H1 (cell line): ENCODE measurements at regions not wholly inside any gene's neighbourhood (a gene's known extent, or its start where the extent isn't known, plus 50 kb on each side); places are given as distances from the start of the nearest gene placed in this dataset.

Experiments used
- CTCF ChIA-PET: fragments of 300-600 bp; sonication (Branson Sonifier 250); formaldehyde crosslinking; loops from one replicate; lab custom pipeline; 2021; ENCODE audit not compliant: partially characterized antibody; lab: Charles Lee
- POLR2A ChIA-PET: fragments of 300-600 bp; sonication (Branson Sonifier 250); formaldehyde crosslinking; loops from one replicate; lab custom pipeline; 2021; ENCODE audit warnings: inconsistent platforms; ENCODE audit not compliant: partially characterized antibody; lab: Charles Lee
- DNase-seq, 2 experiments: peaks; one replicate each; pipeline versions ENCODE4 v3.0.0 to v3.0.0-alpha.2; 2010 to 2022; ENCODE audit warnings: low spot score in 2 of 2, low read depth in 1 of 2, mixed read lengths in 1 of 2
- FAIRE-seq: peaks from 2 replicates; lab custom pipeline; 2011; peaks lifted over from hg19 to GRCh38; lab: Jason Lieb, UNC
- H2AFZ ChIP-seq: 2 replicates; pipeline ENCODE4 v1.8.1; 2012; ENCODE audit warnings: low read length, inconsistent platforms
- H2AK5ac ChIP-seq: 2 replicates; pipeline ENCODE4 v1.6.1; 2013; ENCODE audit warnings: low read depth, low read length
- H2BK120ac ChIP-seq: replicated peaks from 2 replicates; pipeline ENCODE3; 2013; ENCODE audit warnings: low read depth, low read length, inconsistent platforms
- H2BK12ac ChIP-seq: 2 replicates; pipeline ENCODE4 v1.6.1; 2013; ENCODE audit warnings: low read depth, low read length
- H2BK15ac ChIP-seq: 2 replicates; pipeline ENCODE4 v1.6.1; 2013; ENCODE audit warnings: low read length
- H2BK20ac ChIP-seq: 2 replicates; pipeline ENCODE4 v1.6.1; 2013; ENCODE audit warnings: low read length
- H2BK5ac ChIP-seq: 2 replicates; pipeline ENCODE4 v1.6.1; 2013; ENCODE audit warnings: low read depth, low read length
- H3K14ac ChIP-seq: 2 replicates; pipeline ENCODE4 v1.6.1; 2013; ENCODE audit warnings: inconsistent platforms; ENCODE audit not compliant: insufficient read length
- H3K18ac ChIP-seq: 2 replicates; pipeline ENCODE4 v1.6.1; 2013; ENCODE audit warnings: low read length; ENCODE audit errors: extremely low read depth
- H3K23ac ChIP-seq: 2 replicates; pipeline ENCODE4 v1.6.1; 2013; ENCODE audit warnings: inconsistent platforms; ENCODE audit not compliant: insufficient read length
- H3K23me2 ChIP-seq: 2 replicates; pipeline ENCODE4 v1.6.1; 2013; ENCODE audit warnings: low read depth, low read length
- H3K27ac ChIP-seq: 2 replicates; pipeline ENCODE4 v1.6.1; 2011; ENCODE audit warnings: low read depth, low read length, inconsistent platforms
- H3K27me3 ChIP-seq, 4 experiments: replicated peaks in 1 of 4; 1 replicate in 1 of 4; 2 replicates in 3 of 4; pipeline versions ENCODE4 v1.6.1 to v1.8.1; 2011 to 2013; ENCODE audit warnings: low read length in 3 of 4, mild to moderate bottlenecking in 3 of 4, inconsistent platforms in 2 of 4, mixed read lengths in 2 of 4, moderate library complexity in 1 of 4; ENCODE audit not compliant: control insufficient read depth in 3 of 4, insufficient read depth in 3 of 4; ENCODE audit errors: extremely low read depth in 1 of 4
- H3K36me3 ChIP-seq, 4 experiments: 2 replicates each; pipeline versions ENCODE4 v1.6.1 to v1.8.1; 2011 to 2013; ENCODE audit warnings: mild to moderate bottlenecking in 4 of 4, low read length in 3 of 4, moderate library complexity in 2 of 4, control low read depth in 1 of 4, inconsistent platforms in 1 of 4; ENCODE audit not compliant: insufficient read depth in 4 of 4, control insufficient read depth in 2 of 4
- H3K4ac ChIP-seq: replicated peaks from 2 replicates; pipeline ENCODE3; 2013; ENCODE audit warnings: low read length, low read depth, mixed read lengths, inconsistent platforms; ENCODE audit not compliant: insufficient read length
- H3K4me1 ChIP-seq, 4 experiments: replicated peaks in 1 of 4; 1 replicate in 1 of 4; 2 replicates in 3 of 4; pipeline versions ENCODE4 v1.6.1 to v1.8.1; 2011 to 2013; ENCODE audit warnings: low read length in 3 of 4, inconsistent platforms in 2 of 4, mixed read lengths in 1 of 4; ENCODE audit not compliant: insufficient read depth in 4 of 4, control insufficient read depth in 3 of 4
- H3K4me2 ChIP-seq, 2 experiments: 2 replicates each; pipeline versions ENCODE4 v1.6.1 to v1.8.1; 2011 to 2013; ENCODE audit warnings: low read depth in 2 of 2, low read length in 2 of 2, control low read depth in 1 of 2, inconsistent platforms in 1 of 2, mild to moderate bottlenecking in 1 of 2; ENCODE audit not compliant: insufficient read depth in 1 of 2
- H3K4me3 ChIP-seq, 4 experiments: fragments of 200-600, 300-600 bp in 1 of 4; sonication (generic), shearing (Covaris generic), sonication (Bioruptor Twin) in 1 of 4; 2 replicates each; pipeline versions ENCODE4 v1.5.1 to v1.8.1; 2011 to 2016; ENCODE audit warnings: low read length in 4 of 4, low read depth in 3 of 4, control low read depth in 2 of 4, inconsistent platforms in 2 of 4, mild to moderate bottlenecking in 2 of 4, mixed read lengths in 1 of 4, moderate library complexity in 1 of 4; ENCODE audit not compliant: insufficient read depth in 2 of 4; ENCODE audit errors: extremely low read depth in 1 of 4
- H3K56ac ChIP-seq: replicated peaks from 2 replicates; pipeline ENCODE3; 2013; ENCODE audit warnings: low read depth, mild to moderate bottlenecking, mixed read lengths, low read length, inconsistent platforms; ENCODE audit not compliant: insufficient read length
- H3K79me1 ChIP-seq: 2 replicates; pipeline ENCODE4 v1.6.1; 2013; ENCODE audit warnings: low read depth, low read length, control low read depth
- H3K79me2 ChIP-seq, 2 experiments: 2 replicates each; pipeline versions ENCODE4 v1.6.1 to v1.8.1; 2012 to 2013; ENCODE audit warnings: low read length in 2 of 2, mild to moderate bottlenecking in 2 of 2, inconsistent platforms in 1 of 2; ENCODE audit not compliant: insufficient read depth in 2 of 2, control insufficient read depth in 1 of 2
- H3K9ac ChIP-seq, 4 experiments: replicated peaks in 1 of 4; 1 replicate in 1 of 4; 2 replicates in 3 of 4; pipeline versions ENCODE4 v1.6.1 to v1.8.1; 2011 to 2013; ENCODE audit warnings: low read depth in 3 of 4, low read length in 3 of 4, control low read depth in 2 of 4, mild to moderate bottlenecking in 2 of 4, moderate library complexity in 2 of 4, inconsistent platforms in 1 of 4; ENCODE audit errors: extremely low read depth in 1 of 4
- H3K9me3 ChIP-seq, 2 experiments: 2 replicates each; pipeline versions ENCODE4 v1.6.1 to v1.8.1; 2012 to 2013; ENCODE audit warnings: mild to moderate bottlenecking in 2 of 2, moderate library complexity in 2 of 2, control low read depth in 1 of 2, inconsistent platforms in 1 of 2, low read depth in 1 of 2, low read length in 1 of 2, mixed read lengths in 1 of 2; ENCODE audit not compliant: insufficient read depth in 2 of 2
- H4K20me1 ChIP-seq, 2 experiments: replicated peaks in 1 of 2; 2 replicates each; pipeline versions ENCODE3 to v1.8.1; 2011 to 2013; ENCODE audit warnings: inconsistent platforms in 2 of 2, low read length in 2 of 2, mild to moderate bottlenecking in 1 of 2; ENCODE audit not compliant: insufficient read depth in 2 of 2, control insufficient read depth in 1 of 2
- H4K5ac ChIP-seq: 2 replicates; pipeline ENCODE4 v1.6.1; 2013; ENCODE audit warnings: low read length, low read depth, mixed read lengths, inconsistent platforms; ENCODE audit not compliant: insufficient read length
- H4K8ac ChIP-seq: 2 replicates; pipeline ENCODE4 v1.8.0; 2013; ENCODE audit warnings: mild to moderate bottlenecking, moderate library complexity, low read length, inconsistent platforms; ENCODE audit not compliant: insufficient read depth; ENCODE audit errors: extremely low read depth
- H4K91ac ChIP-seq: replicated peaks from 2 replicates; pipeline ENCODE3; 2013; ENCODE audit warnings: low read length, mixed read lengths, inconsistent platforms; ENCODE audit not compliant: insufficient read length
- ATF2 ChIP-seq: IDR thresholded peaks from 2 replicates; pipeline ENCODE4 v1.6.1; 2012; ENCODE audit warnings: low read length, inconsistent platforms
- RAD21 ChIP-seq, 2 experiments: IDR thresholded peaks in 1 of 2; conservative IDR thresholded peaks in 1 of 2; 2 replicates each; pipeline ENCODE4 v1.6.1; 2011; ENCODE audit warnings: low read depth in 2 of 2, low read length in 2 of 2, improper control_type of control experiment in 1 of 2, inconsistent platforms in 1 of 2, mild to moderate bottlenecking in 1 of 2, moderate library complexity in 1 of 2
- WGBS, 2 experiments: shearing (Covaris generic) in 1 of 2; methylation state at CpG; one replicate each; pipeline versions ENCODE4 v1.1.6 to v1.1.7; 2013 to 2015; ENCODE audit warnings: low lambda C conversion rate in 2 of 2, mixed read lengths in 2 of 2, inconsistent platforms in 1 of 2, low coverage in 1 of 2, missing lambda C conversion rate in 1 of 2; ENCODE audit not compliant: insufficient replicate concordance in 2 of 2, insufficient coverage in 1 of 2, insufficient read length in 1 of 2; ENCODE audit errors: extremely low coverage in 1 of 2, missing lambda C conversion rate in 1 of 2; 5-methylcytosine and 5-hydroxymethylcytosine counted together
- TF ChIP-seq, protein P1 (sequence below), 3 experiments: IDR thresholded peaks; 1 replicate in 2 of 3; 2 replicates in 1 of 3; pipeline versions ENCODE4 v1.5.1 to v1.6.1; 2011; ENCODE audit warnings: low read length in 3 of 3, mild to moderate bottlenecking in 3 of 3, inconsistent platforms in 2 of 3, low read depth in 1 of 3, moderate library complexity in 1 of 3; ENCODE audit not compliant: insufficient read depth in 1 of 3; ENCODE audit errors: control extremely low read depth in 1 of 3

- Histone ChIP-seq H3K56ac (no peak overlapping the region), H3K4me3 (no peak overlapping the region), H3K4me2 (no peak overlapping the region), H2AK5ac (no peak overlapping the region), H2AFZ (no peak overlapping the region), H2BK20ac (no peak overlapping the region), H3K4ac (no peak overlapping the region), H4K20me1 (no peaks in the 10 kb centered on the region), H3K36me3 (no peaks in the 10 kb centered on the region), H3K23me2 (no peaks in the 10 kb centered on the region), H2BK5ac (no peak overlapping the region), H2BK12ac (no peak overlapping the region), H3K79me1 (no peaks in the 10 kb centered on the region), H2BK15ac (no peak overlapping the region), H3K23ac (no peak overlapping the region), H4K8ac (no peak overlapping the region), H3K27me3 (no peaks in the 10 kb centered on the region), H3K14ac (no peak overlapping the region), H3K4me1 (no peaks in the 10 kb centered on the region), H3K9me3 (no peaks in the 10 kb centered on the region), H2BK120ac (no peak overlapping the region), H4K91ac (no peak overlapping the region), H4K5ac (no peak overlapping the region), H3K79me2 (no peaks in the 10 kb centered on the region), H3K9ac (no peak overlapping the region), H3K18ac (no peak overlapping the region), H3K27ac (no peak overlapping the region)
- peak; percentile 92 to 93 for TF ChIP-seq RAD21 (IDR thresholded peaks at IDR 0.05 in 1 of 2, conservative IDR thresholded peaks at IDR 0.05 in 1 of 2; ENCODE audit: low read depth in 2 of 2, low read length in 2 of 2)
- TF ChIP-seq, protein P1, sequence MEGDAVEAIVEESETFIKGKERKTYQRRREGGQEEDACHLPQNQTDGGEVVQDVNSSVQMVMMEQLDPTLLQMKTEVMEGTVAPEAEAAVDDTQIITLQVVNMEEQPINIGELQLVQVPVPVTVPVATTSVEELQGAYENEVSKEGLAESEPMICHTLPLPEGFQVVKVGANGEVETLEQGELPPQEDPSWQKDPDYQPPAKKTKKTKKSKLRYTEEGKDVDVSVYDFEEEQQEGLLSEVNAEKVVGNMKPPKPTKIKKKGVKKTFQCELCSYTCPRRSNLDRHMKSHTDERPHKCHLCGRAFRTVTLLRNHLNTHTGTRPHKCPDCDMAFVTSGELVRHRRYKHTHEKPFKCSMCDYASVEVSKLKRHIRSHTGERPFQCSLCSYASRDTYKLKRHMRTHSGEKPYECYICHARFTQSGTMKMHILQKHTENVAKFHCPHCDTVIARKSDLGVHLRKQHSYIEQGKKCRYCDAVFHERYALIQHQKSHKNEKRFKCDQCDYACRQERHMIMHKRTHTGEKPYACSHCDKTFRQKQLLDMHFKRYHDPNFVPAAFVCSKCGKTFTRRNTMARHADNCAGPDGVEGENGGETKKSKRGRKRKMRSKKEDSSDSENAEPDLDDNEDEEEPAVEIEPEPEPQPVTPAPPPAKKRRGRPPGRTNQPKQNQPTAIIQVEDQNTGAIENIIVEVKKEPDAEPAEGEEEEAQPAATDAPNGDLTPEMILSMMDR (IDR thresholded peaks at IDR 0.05; ENCODE audit: control extremely low read depth in 1 of 3, insufficient read depth in 1 of 3, low read depth in 1 of 3, low read length in 3 of 3) = peak in 2 of 3 experiments; percentile 66 to 79; a peak in 3 of 4 replicates
- TF ChIP-seq ATF2 = no peak
- DNase-seq = no peak
- CTCF ChIA-PET = interaction anchor here (0.5 to 2.4 kb wide), 51 partner anchors 9 to 872 kb away, joined by 3 to 12 read pairs (median 3); no protein-coding TSS in a partner anchor
- FAIRE-seq = peak; percentile 86
- POLR2A ChIA-PET = no interaction called here
- WGBS, 2 experiments = 13% methylated on average over 3 of the region's 3 CpGs; no CpG with 5 or more reads in 1 of the 2 experiments
Observed at GRCh38 chr10:28241741-28242399, 61.0 kb downstream of the MPP7 start.
